Vagina (tissue), 2 donors: ENCODE measurements at regions not wholly inside any gene's neighbourhood (a gene's known extent, or its start where the extent isn't known, plus 50 kb on each side); places are given as distances from the start of the nearest gene placed in this dataset.

ENCODE experiments used
- CTCF ChIP-seq, 3 experiments: fragments of 450-650 bp in 2 of 3; fragments of 200-600 bp in 1 of 3; sonication (generic) in 1 of 3; IDR thresholded peaks; one replicate each; pipeline ENCODE4 v1.5.1; 2017 to 2019; ENCODE audit warnings: antibody characterized with exemption in 3 of 3, mild to moderate bottlenecking in 2 of 3, moderate library complexity in 2 of 3
- POLR2A ChIP-seq, 2 donors: fragments of 450-650 bp; IDR thresholded peaks; one replicate each; pipeline ENCODE4 v1.6.1; 2017; ENCODE audit warnings: antibody characterized with exemption in 2 of 2, mild to moderate bottlenecking in 2 of 2, moderate library complexity in 2 of 2
- POLR2AphosphoS5 ChIP-seq, 2 donors: sonication (generic); formaldehyde crosslinking; IDR thresholded peaks; one replicate each; pipeline ENCODE4 v1.9.0; 2017; ENCODE audit warnings: antibody characterized with exemption in 2 of 2, mild to moderate bottlenecking in 2 of 2, low read depth in 1 of 2; ENCODE audit not compliant: insufficient read depth in 1 of 2

DNA sequence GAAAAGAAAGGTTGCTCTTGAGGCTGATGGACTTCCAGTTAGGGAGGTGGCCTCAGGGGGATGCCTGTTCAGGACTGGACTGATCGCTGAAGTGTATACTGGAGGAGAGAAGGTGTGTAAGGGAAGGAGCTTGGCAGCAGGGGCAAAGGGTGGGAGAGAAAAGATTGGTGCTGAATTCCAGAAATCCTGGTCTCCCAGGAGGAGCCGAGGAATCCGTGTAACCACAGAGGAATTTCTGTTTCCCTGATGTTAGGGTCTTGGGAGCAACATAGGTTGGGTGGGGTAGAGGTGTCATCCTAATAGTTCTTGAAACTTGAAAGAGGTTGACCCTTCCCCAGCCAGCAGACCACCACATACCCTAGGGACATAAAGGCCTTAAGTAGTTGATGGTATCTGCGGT lies 88.9 kb upstream of the PTPN3 start:
- TF ChIP-seq CTCF (IDR thresholded peaks at IDR 0.05) (no peak), POLR2A (IDR thresholded peaks at IDR 0.05) (no peak), POLR2AphosphoS5 (IDR thresholded peaks at IDR 0.05; ENCODE audit: insufficient read depth in 1 of 2, low read depth in 1 of 2) (no peak)
